Loucy (cell line): ENCODE measurements at regions not wholly inside any gene's neighbourhood (a gene's known extent, or its start where the extent isn't known, plus 50 kb on each side); places are given as distances from the start of the nearest gene placed in this dataset.

ENCODE experiments used
- H2AFZ ChIP-seq: fragments of 200-600 bp; sonication (generic); 2 replicates; pipeline ENCODE4 v1.6.0; 2016; ENCODE audit warnings: antibody characterized with exemption, mild to moderate bottlenecking, low read length, moderate library complexity
- H3F3A ChIP-seq: fragments of 200-600 bp; 2 replicates; pipeline ENCODE4 v1.6.0; 2016; ENCODE audit warnings: antibody characterized with exemption, low read depth, mild to moderate bottlenecking
- H3K27me3 ChIP-seq: fragments of 200-600 bp; sonication (generic); 2 replicates; pipeline ENCODE4 v1.6.1; 2014; ENCODE audit warnings: low read length, mild to moderate bottlenecking; ENCODE audit not compliant: insufficient read depth, poor library complexity, severe bottlenecking
- H3K36me3 ChIP-seq: fragments of 200-600 bp; sonication (generic); 2 replicates; pipeline ENCODE4 v1.6.1; 2016; ENCODE audit warnings: low read length; ENCODE audit not compliant: insufficient read depth
- H3K4me1 ChIP-seq: fragments of 200-600 bp; sonication (generic); 2 replicates; pipeline ENCODE4 v1.5.1; 2014; ENCODE audit warnings: low read length, mild to moderate bottlenecking; ENCODE audit not compliant: insufficient read depth, poor library complexity, severe bottlenecking
- H3K4me2 ChIP-seq: fragments of 200-600 bp; sonication (generic); 2 replicates; pipeline ENCODE4 v1.6.0; 2014; ENCODE audit warnings: antibody characterized with exemption, low read length, low read depth, mild to moderate bottlenecking; ENCODE audit not compliant: poor library complexity, severe bottlenecking
- H3K4me3 ChIP-seq: fragments of 200-600 bp; sonication (generic); 2 replicates; pipeline ENCODE4 v1.5.1; 2014; ENCODE audit warnings: low read length, mild to moderate bottlenecking, mixed read lengths; ENCODE audit not compliant: poor library complexity, severe bottlenecking
- H3K79me2 ChIP-seq: fragments of 200-600 bp; sonication (generic); 2 replicates; pipeline ENCODE4 v1.6.1; 2014; ENCODE audit warnings: low read length; ENCODE audit not compliant: insufficient read depth
- H3K9ac ChIP-seq: fragments of 200-600 bp; sonication (generic); 2 replicates; pipeline ENCODE4 v1.6.0; 2014; ENCODE audit warnings: mild to moderate bottlenecking, low read depth, low read length, moderate library complexity; ENCODE audit not compliant: poor library complexity, severe bottlenecking
- H3K9me2 ChIP-seq: fragments of 200-600 bp; sonication (generic); replicated peaks from 2 replicates; pipeline ENCODE4 v1.6.1; 2016; ENCODE audit warnings: low read depth, low read length, mixed read lengths
- H3K9me3 ChIP-seq: fragments of 200-600 bp; sonication (generic); 2 replicates; pipeline ENCODE4 v1.6.1; 2014; ENCODE audit warnings: mild to moderate bottlenecking, antibody characterized with exemption, low read length, low read depth; ENCODE audit not compliant: insufficient read depth
- H4K20me1 ChIP-seq: fragments of 200-600 bp; sonication (generic); 2 replicates; pipeline ENCODE4 v1.6.0; 2014; ENCODE audit warnings: antibody characterized with exemption, low read length, mild to moderate bottlenecking; ENCODE audit not compliant: insufficient read depth, poor library complexity, severe bottlenecking
- EZH2phosphoT487 ChIP-seq: fragments of 200-600 bp; IDR thresholded peaks from 2 replicates; pipeline ENCODE4 v1.6.1; 2018; ENCODE audit warnings: antibody characterized with exemption, mild to moderate bottlenecking, moderate library complexity, borderline replicate concordance
- TF ChIP-seq, protein P1 (sequence below): fragments of 200-600 bp; sonication (generic); conservative IDR thresholded peaks from 2 replicates; pipeline ENCODE4 v1.5.1; 2014; ENCODE audit warnings: mild to moderate bottlenecking, antibody characterized with exemption, low read length

DNA sequence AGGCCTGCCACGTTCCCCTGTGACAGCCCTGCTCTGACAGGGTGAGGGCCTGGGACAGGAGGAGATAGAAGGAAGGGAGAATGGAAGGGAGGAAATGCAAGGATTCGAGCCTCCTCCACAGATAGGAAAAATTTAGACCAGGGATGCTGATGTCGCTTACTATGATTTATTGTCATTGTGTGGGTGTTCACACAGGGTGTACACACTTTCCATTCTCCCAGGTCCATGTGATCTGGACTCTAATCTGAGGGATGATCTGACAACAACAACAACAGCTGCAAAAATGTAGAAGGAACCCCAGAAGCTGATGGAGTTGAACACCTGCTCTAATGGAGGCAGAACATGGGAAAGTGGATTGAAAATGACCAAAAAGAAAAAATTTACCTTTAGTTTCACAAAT, 231.7 kb upstream of the TNP1 start:
- Histone ChIP-seq H3K4me2 (no peak overlapping the region), H3K27me3 (no peaks in the 10 kb centered on the region), H3K9me3 (no peaks in the 10 kb centered on the region), H3K9ac (no peak overlapping the region), H4K20me1 (no peaks in the 10 kb centered on the region), H3F3A (no peaks in the 10 kb centered on the region), H3K4me1 (no peaks in the 10 kb centered on the region), H3K4me3 (no peak overlapping the region), H2AFZ (no peak overlapping the region), H3K79me2 (no peaks in the 10 kb centered on the region), H3K36me3 (no peaks in the 10 kb centered on the region), H3K9me2 (no peaks in the 10 kb centered on the region)
- TF ChIP-seq EZH2phosphoT487: no peak
- TF ChIP-seq, protein P1, sequence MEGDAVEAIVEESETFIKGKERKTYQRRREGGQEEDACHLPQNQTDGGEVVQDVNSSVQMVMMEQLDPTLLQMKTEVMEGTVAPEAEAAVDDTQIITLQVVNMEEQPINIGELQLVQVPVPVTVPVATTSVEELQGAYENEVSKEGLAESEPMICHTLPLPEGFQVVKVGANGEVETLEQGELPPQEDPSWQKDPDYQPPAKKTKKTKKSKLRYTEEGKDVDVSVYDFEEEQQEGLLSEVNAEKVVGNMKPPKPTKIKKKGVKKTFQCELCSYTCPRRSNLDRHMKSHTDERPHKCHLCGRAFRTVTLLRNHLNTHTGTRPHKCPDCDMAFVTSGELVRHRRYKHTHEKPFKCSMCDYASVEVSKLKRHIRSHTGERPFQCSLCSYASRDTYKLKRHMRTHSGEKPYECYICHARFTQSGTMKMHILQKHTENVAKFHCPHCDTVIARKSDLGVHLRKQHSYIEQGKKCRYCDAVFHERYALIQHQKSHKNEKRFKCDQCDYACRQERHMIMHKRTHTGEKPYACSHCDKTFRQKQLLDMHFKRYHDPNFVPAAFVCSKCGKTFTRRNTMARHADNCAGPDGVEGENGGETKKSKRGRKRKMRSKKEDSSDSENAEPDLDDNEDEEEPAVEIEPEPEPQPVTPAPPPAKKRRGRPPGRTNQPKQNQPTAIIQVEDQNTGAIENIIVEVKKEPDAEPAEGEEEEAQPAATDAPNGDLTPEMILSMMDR: no peak

DNA sequence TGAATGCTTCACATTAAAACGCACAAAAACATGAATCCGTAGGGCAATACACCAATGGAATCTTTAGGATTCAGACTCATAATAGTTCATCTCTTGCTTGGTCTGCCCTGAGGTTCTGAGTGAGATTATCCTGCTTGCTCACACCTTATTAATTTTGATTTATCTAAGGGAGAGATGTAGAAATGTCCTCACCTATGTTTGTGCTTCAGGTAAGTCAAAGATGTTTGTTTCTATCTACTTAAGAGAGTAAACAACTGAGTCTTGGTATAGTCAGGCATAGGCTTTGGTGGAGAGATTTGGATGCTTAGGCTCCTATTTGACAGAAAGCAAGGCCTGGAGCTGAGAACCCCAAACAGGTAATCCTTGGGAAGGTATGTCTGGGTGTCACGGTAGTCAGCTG, 231.0 kb upstream of the TNP1 start:
- Histone ChIP-seq H3K27me3 (no peaks in the 10 kb centered on the region), H3K4me3 (no peak overlapping the region), H3K9me2 (no peaks in the 10 kb centered on the region), H3K79me2 (no peaks in the 10 kb centered on the region), H3K4me1 (no peaks in the 10 kb centered on the region), H2AFZ (no peak overlapping the region), H3K4me2 (no peak overlapping the region), H3F3A (no peaks in the 10 kb centered on the region), H4K20me1 (no peaks in the 10 kb centered on the region), H3K36me3 (no peaks in the 10 kb centered on the region), H3K9ac (peak overlapping the region; percentile 20), H3K9me3 (no peaks in the 10 kb centered on the region)
- TF ChIP-seq, protein P1: no peak

DNA sequence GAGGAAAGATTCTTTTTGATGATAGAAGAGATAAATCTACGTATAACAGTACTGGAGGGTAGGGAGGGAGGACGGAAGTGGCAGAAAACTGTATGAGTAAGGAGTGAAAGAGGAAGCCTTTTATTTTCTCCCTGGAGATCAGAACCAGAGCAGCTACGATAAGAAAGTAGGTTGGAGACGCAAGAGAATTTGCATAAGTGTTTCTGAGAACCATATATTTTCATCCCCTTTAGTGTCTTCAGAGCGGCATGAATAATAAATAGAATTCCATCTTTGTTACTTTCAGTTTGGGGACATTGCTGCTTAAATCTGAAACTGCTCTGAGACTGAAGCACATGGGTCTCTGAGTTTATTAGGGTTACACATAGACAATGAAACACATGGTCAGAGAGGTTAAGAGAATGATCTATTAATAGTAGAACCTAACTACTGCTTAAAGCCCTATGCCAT, 230.2 kb upstream of the TNP1 start:
- no peak for TF ChIP-seq EZH2phosphoT487
- TF ChIP-seq, protein P1: no peak
- no peaks in the 10 kb centered on the region for H4K20me1 ChIP-seq
- no peaks in the 10 kb centered on the region for H3K9me2 ChIP-seq
- no peaks in the 10 kb centered on the region for H3K9me3 ChIP-seq
- no peaks in the 10 kb centered on the region for H3K27me3 ChIP-seq
- no peaks in the 10 kb centered on the region for H3K36me3 ChIP-seq
- H3K9ac ChIP-seq: peak overlapping the region; percentile 20
- no peaks in the 10 kb centered on the region for H3K79me2 ChIP-seq
- H3K4me1 ChIP-seq: no peaks in the 10 kb centered on the region
- H3K4me2 ChIP-seq: peak overlapping the region; percentile 41
- peak overlapping the region; percentile 51; the same call in 1 of the 2 replicates for H2AFZ ChIP-seq
- H3F3A ChIP-seq: no peaks in the 10 kb centered on the region
- H3K4me3 ChIP-seq: peak overlapping the region; percentile 53
